T1000 (cell line): ENCODE measurements at regions not wholly inside any gene's neighbourhood (a gene's known extent, or its start where the extent isn't known, plus 50 kb on each side); places are given as distances from the start of the nearest gene placed in this dataset.

ENCODE experiments used
- DNase-seq: peaks from one replicate; lab custom pipeline; 2025; ENCODE audit warnings: mixed read lengths; lab: John Stamatoyannopoulos, UW

DNA sequence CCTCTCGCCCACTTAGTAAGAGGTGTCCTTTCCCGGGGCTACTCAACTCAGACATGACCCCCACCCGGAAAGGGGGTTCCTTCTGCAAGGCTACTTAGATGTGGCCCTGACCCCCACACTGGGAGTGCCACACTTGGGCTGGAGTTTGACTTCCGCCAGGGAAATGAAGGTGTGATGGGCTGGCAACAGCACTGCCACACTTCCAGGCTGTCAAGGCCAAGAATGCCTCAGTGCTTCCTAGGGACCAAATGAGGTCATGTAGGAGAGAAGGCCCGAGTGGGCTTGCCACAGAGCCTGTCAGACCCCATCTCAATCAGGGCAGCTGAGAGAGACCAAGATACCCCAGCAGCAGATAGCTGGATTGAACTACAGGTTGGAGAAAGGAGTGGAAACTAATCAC, 55.5 kb downstream of the DRD1 start:
- no peak for DNase-seq

GRCh38 chr5:175387144-175387543, 56.8 kb downstream of the DRD1 start:
- no peak for DNase-seq

GRCh38 chr5:175386526-175386925, 57.5 kb downstream of the DRD1 start:
- DNase-seq = no peak

GRCh38 chr5:175385691-175386362, 58.2 kb downstream of the DRD1 start:
- DNase-seq = no peak

- DNase-seq = no peak
Measured at GRCh38 chr5:175384724-175385552, 59.0 kb downstream of the DRD1 start.

DNA sequence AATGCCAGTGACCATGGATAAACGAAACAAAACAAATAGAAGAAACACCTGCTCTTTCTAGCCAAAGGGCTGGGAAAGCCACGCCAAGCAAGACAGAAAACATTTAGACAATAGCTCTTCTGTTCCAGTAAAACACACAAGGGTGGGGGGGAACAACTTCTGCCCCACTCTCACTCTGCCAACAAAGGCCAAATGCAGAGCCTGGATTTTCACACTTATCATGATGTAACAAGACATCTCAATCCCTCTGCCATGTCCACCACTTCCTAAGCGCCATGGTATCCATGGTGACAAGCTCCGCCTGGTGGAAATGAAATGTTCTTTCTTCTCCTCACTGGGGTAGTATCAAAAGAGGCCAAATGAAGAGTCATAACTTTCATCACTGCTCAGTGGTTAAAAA, 60.6 kb downstream of the DRD1 start:
- DNase-seq = no peak

DNA sequence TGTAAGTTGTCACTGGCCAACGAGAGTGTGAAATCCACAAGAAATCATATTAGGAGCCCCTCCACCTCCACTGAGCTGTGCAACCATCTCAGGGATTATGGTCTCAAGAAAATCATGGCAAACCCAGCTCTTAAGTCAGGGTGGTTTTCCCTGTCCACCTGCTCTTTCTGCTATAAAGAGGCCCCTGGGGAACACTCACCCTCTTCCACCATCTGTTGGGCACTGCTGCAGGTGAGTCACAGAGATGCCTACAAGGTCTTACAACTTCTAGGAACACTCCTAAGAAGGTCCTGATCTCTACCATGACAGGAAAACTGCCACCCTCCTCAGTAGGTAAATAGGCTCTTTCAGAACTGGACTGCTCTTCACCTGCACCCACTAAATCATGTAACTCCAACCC, 61.8 kb downstream of the DRD1 start:
- no peak for DNase-seq

DNA sequence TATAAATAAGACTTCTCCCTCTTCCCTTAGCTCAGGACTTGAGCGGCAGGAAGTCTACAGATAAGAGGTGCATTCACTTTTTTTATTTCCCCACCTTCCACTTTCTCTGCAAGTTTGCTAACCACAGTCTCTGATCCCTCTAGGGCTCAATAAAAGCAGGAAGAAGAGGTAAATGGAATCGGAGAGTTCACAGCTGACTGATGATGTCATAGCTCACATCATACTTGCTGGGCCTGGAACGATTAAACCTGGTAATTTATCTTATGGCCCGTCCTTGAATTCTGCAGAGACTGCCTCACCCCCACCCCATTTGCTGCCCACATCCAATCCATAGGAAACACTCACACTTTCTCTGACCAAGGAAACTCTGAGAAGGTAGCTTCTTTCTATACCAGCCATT, 62.9 kb downstream of the DRD1 start:
- no peak for DNase-seq

GRCh38 chr5:175380701-175381100, 63.3 kb downstream of the DRD1 start:
- DNase-seq = no peak

DNA sequence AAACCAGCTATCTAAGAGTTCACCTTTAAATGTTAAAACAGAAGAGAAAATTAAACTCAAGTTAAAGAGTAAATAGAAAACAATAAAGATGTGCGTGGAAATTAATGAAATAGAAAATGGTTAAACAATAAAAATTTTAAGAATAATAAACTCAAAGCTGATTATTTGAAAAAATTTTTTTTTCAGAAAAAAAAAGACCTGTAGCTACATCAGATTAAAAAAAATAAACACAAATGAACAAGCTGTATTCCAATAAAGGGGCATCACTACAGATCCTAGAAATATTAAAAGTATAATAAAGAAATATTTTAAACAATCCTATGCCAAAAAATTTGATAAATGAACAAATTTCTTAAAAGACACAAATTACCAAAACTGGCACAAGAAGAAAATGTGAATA, 64.1 kb downstream of the DRD1 start:
- no peak for DNase-seq

- DNase-seq = peak; percentile 30
Measured at GRCh38 chr5:175378444-175379028, 65.4 kb downstream of the DRD1 start.

DNA sequence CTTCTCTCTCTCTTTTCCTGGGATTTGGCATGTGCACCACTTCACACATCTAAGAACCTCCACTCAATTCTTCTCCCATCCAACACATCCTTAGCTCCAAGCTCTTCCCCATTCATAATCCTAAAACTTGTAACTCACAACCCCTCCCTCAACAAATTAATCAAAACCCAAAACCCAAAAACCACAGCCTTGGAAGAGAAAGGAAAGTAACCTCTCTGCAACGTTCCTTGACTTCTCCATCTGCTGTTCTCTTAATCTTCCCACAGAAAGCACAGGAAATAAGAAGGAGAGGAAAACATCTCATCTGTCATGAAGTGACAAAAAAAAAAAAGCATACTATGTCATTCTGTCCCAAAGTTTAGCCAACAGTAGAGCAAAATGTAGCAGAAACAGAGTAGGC, 66.2 kb downstream of the DRD1 start:
- DNase-seq = no peak

DNA sequence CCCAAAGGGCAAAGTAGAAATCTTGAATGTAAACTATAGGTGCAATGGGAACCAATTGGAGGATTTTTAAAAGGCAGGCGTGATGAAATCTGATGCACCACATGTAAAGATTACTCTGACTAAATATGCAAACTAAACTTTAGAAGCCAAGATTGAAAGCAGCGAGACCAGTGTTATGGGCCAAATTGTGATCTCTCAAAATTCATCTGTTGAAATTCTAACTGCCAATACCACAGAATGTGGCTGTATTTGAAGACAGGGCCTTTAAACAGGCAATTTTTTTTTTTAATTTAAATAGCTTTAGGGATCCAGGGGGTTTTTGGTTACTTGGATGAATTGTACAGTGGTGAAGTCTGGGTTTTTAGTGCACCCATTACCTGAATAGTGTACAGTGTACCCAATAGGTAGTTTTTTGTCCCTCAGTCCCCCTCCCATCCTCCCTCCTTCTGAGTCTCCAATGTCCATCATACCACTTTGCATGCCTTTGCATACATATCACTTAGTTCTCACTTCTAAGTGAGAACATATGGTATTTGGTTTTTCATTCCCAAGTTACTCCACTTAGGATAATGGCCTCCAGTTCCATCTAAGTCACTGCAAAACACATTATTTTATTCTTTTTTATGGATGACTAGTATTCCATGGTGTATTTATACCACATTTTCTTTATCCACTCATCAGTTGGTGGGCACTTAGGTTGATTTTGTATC, 69.7 kb downstream of the DRD1 start:
- no peak for DNase-seq

DNA sequence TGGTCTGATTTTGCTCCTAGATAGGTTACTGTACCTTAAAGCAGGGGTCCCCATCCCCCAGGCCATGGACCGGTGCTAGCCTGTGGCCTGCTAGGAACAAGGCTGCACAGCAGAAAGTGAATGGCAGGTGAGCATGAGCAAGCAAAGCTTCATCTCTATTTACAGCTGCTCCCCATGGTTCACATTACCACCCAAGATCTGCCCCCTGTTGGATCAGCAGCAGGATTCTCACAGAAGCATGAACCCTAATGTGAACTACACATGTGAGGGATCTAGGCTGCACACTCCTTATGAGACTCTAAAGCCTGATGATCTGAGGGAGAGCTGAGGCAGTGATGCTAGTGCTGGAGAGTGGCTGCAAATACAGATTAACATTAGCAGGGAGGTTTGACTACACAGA, 78.1 kb downstream of the DRD1 start:
- DNase-seq = no peak

- no peak for DNase-seq
Measured at GRCh38 chr5:175363300-175363699, 80.7 kb downstream of the DRD1 start.

DNA sequence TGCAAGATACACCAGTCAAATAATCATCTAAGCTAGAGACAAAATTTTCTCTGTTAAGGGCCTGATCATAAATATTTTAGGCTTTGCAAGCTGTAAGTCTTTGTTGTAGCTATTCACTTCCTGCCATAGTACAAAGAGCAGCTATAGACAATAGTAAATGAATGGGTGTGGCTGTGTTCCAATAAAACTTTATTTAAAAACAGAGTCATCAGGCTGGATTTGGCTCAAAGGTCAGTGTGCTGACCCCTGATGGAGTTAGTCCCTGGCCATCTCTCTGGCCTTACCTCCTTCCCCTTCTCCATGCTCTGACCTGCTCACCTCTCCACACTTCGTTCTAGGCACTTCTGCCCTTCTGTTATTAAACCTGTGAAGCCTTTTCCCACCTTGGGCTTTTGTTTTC, 86.0 kb downstream of the DRD1 start:
- DNase-seq = no peak

GRCh38 chr5:175356428-175356827, 87.6 kb downstream of the DRD1 start:
- no peak for DNase-seq

DNA sequence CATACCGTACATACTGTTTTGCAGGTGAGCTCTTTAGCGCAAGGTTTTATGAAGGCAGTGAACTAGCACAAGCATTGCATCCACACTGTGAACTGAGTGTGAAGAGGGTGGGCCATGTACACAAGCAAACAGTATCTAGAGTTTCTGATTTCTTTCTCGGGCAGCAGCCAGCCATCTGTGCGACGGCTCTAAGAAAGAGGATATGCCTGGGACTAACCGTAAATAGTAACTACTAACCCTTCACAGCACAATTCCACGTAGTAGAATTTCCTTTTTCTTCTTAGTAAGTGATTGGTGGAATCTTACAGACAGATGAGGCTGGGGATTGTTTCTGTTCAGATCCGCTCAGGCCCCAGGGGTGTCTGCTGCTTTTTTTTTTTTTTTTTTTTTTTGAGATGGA, 89.0 kb downstream of the DRD1 start:
- DNase-seq = no peak

DNA sequence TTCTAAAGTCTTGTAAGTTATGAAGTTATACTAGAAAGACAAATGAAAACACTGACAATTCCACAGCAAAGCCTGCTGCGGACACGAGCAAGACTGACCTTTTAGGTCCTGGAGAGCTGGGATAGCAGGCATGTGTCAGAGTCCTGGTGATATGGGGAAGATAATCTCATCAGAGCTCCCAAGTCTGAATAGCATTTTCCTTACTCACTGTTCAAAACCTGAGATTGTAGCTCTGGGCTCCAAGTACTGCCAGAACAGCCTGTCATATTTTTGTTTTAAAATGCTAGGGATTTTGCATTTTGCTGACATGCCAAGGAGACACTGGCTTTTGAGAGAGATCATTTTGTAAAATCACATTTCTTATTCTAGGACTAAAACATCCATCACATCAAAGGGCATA, 90.1 kb downstream of the DRD1 start:
- DNase-seq = no peak

DNA sequence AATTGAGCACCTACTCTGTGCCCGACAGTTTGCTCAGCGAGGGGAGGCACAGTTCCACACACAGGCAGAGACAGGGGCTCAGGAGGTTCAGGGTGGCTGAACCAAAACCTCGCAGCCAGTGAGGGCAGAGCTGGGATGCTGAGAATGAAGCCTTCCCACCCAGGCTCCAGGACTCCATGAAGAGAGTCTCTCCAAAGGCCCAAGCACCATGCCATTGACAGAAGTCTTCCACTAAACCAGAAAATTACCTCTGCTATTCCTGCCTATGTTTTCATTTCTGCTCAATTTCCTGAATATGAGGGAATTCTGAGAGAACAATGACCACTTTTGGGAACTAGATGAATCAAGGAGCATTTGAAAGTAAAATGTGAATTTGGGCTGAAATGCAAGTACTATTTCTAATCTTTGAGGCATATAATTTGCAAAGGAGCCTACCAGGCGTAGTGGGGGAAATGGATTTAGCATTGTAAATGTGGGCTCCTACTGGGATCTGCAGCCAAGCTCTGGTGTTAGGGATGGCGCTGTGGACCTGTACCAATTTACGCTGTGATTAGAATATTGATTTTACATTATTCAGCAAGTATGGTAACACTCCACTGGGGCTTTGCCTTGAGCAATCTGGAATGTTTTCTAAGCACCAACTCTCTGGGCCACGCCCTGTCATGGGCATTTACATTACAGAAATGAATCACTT, 91.9 kb downstream of the DRD1 start:
- DNase-seq = no peak

GRCh38 chr5:175351126-175351525, 92.9 kb downstream of the DRD1 start:
- no peak for DNase-seq

DNA sequence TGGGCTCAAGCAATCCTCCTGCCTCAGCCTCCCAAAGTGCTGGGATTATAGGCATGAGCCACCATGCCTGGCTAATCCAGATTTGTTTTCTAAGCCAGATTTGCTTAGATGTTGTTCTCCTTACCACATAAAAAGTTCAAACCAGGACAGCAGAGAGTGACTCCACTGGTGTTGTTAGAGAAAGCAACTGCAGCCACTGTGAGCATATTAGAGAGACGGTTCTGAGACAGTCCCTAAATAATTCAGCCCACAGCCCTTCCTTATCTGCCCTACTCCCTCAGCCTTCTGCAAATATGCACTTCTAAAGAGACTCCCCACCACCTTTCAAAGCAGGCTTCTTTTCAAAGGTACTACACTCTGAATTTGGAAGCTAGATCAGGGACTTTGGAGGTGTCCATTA, 96.1 kb downstream of the DRD1 start:
- DNase-seq = no peak
